GM19023 (cell line): ENCODE measurements at regions not wholly inside any gene's neighbourhood (a gene's known extent, or its start where the extent isn't known, plus 50 kb on each side); places are given as distances from the start of the nearest gene placed in this dataset.

Experiments used
- ATAC-seq: cut with Tn5 transposase; IDR thresholded peaks from one replicate; pipeline ENCODE4 v1.9.1; 2021; ENCODE audit warnings: mild to moderate bottlenecking, moderate library complexity; ENCODE audit not compliant: unreplicated experiment

DNA sequence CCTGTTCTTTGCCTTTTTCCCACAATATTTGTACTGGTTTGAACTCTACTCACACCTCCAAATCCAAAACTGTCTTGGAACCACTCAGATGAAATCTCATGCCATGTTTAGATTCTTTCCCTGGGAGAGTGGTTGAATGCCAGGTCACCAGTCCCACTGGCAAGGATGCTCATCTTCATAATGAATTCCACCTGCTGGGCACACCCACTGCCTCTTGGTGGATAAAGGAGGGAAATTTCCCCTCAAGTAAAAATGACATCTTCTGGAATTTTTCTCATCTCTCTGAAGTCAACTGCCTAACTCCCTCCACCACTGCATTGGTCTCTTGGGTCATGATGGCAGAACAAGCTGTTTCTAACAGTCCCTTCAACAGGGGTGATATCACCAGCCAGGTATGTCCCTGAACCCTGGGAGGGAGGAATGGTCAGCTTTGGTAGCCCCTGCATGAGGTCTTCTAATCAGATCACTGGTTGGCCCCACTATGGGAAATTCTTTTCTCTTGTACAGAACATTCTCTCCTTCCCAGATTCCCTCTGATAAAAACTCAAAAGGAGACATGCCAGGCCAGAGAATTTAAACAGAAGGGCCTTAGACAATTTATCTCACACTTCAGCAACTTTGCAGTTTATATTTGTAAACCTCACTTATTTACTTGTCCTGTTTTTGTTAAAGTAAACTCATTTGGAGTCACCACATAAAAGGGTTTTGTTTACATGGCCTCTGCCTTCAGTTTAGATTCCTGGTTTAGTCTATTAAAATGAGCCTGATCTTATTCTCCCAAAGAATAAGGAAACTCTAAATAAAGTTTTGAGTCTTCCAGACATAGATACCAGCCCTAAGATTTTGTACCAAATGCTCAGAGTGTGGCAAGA is 143.4 kb downstream of the WNT5A start:
- ATAC-seq = no peak

- no peak for ATAC-seq
Observed at GRCh38 chr3:55341502-55342031, 145.5 kb downstream of the WNT5A start.

DNA sequence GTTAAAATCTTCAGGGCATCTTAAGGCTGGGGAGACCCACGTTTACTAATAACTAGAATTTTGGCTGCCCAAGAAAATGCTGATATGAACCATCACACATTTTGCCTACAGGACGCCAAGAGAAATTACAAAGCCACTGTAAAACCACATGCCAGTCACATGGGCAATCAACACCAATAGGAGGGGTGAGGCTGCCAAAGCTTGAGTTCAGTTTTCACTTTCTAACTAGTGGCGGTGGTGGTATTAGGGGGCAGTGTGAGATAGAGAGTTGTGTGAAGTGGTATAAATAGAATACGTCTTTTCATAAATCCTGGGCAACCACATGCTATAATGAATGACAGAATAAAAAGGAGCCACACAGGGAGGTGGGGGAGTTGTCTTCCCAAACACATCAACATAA is 147.3 kb downstream of the WNT5A start:
- ATAC-seq = no peak

- no peak for ATAC-seq
Observed at GRCh38 chr3:55339390-55339789, 147.7 kb downstream of the WNT5A start.

- ATAC-seq = no peak
Observed at GRCh38 chr3:55337641-55338180, 149.4 kb downstream of the WNT5A start.

GRCh38 chr3:55333923-55334322 is 153.2 kb downstream of the WNT5A start:
- ATAC-seq = no peak

GRCh38 chr3:55333046-55333445 is 154.1 kb downstream of the WNT5A start:
- ATAC-seq = no peak

DNA sequence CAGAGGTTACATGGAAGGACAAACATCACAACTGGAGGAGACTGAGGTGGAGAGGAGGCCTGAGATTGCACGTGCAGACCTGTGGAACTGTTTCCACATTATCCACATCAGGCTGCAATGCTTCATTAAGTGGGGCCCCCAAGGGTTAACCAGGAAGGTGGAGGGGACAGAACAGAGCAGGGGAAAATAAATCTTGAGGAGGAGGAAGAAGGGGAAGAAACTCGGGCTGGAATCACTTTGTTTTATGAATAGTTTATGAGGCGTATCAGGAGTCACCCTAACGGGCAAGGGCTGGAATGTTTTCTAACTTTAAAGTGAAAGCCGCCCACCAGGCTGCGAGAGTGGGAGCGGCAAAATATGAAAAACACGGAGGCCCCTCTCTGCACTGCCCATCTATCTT is 154.9 kb downstream of the WNT5A start:
- ATAC-seq = no peak

- no peak for ATAC-seq
Observed at GRCh38 chr3:55331524-55331923, 155.6 kb downstream of the WNT5A start.

- ATAC-seq = no peak
Observed at GRCh38 chr3:55330756-55331155, 156.3 kb downstream of the WNT5A start.

GRCh38 chr3:55330355-55330754 is 156.8 kb downstream of the WNT5A start:
- no peak for ATAC-seq

GRCh38 chr3:55329849-55330248 is 157.3 kb downstream of the WNT5A start:
- ATAC-seq = no peak

DNA sequence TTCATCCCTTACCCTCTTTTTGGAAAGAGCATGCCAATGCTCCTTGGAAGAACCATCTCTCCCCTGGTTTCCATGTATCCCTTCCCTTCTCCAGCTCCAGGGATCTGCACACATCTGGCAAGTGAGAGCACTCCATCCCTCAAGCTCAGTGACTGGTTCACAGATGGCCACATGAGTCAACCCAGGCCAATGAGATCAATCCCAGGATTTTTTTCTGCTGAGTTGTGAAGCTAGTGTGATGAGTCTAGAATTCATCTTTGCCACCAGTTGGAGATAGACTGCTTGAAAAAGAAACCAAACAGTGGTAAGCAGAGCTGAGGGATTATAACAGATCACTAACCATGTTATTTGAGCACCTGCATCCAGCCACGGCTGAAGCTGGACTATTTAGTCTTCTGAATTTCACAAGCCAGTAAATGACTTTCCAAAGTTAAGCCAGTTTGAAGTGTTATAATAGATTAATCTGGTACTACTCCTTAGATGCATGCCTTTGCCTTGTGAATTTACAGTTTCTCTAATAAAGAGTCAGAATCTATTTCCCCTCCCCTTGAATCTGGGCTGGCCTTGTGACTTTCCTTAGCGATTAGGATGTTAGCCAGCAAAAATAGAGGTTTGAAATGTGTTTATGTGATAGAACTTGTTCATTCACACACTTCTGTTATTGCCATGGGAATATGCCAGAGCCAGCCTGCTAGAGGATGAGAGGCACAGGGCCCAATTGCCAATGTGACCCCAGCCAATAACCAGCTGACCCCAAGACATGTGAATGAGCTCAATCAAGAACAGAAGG is 159.8 kb downstream of the WNT5A start:
- ATAC-seq = no peak

DNA sequence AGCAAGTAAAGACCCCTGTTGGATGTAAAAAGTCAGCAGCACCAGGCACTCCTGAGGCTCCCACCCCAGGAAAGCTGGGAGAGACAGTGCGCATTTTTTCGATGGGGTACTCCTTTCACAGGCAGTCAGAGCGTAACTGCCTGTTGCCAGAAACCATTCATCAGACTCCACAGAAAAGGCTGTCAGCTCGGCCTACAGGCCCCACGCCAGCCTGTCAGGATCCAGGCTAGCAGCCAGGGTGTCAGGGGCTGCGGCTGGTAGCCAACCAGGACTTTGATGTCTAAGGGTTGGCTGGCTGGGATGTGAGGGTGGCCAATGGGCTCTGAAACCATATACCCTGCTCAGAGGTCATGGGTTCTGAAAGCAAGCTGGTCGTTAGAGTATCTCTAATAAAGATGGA is 164.5 kb downstream of the WNT5A start:
- no peak for ATAC-seq

DNA sequence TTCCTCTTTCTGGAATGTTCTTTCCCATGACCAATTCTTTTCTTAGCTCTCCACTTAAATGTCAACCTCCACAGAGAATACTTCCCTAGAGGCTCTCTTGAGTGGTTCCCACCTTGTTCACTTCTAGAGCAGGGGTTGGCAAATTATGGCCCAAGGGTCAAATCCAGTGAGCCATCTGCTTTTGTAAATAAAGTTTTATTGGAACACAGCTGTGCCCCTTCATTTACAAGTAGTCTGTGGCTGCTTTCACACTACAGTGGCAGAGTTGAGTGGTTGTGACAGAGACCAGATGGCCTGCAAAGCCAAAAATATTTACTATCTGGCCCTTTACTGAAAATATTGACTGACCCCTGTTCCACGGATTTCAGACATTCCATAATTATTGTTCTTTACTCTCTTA is 166.2 kb downstream of the WNT5A start:
- ATAC-seq = no peak

DNA sequence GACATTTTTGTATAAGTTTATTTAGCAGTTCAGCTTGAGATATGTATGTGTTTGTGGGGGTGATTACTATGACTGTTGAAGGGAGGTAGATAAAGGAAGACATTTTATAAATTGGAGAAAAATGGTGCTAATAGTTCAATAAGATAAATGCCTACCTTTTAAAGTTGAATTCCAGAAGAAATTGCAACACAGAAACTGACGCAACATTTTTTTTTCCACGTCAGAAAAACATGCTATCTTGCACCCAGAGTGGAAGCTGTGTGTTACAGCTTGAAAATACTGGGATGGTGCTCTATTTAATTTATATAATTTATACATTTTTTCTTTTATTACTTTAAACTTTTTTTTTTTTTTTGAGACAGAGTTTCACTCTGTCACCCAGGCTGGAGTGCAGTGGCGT is 171.7 kb downstream of the WNT5A start:
- ATAC-seq = no peak

GRCh38 chr3:55313666-55314065 is 173.4 kb downstream of the WNT5A start:
- no peak for ATAC-seq

GRCh38 chr3:55309336-55309735 is 177.8 kb downstream of the WNT5A start:
- ATAC-seq = no peak

DNA sequence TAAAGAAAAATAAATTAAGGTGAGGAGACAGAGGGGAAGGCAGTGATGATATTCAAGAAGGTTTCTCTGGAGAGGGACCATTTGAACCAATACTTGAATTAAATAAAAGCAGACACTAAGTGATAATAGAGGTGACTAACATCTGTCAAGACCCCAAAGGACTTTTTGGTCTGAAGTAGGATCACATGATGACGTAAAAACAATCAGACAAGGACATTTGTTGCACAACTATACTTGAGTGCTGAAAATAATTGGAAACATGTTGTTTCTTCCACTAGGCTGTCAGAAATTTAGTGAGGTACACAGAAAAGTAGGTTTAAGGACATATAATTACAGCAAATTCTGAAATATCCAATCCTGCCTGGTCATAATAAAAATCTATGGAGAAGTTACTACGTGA is 179.5 kb downstream of the WNT5A start:
- ATAC-seq = no peak

GRCh38 chr3:55305696-55306485 is 181.2 kb downstream of the WNT5A start:
- no peak for ATAC-seq

GRCh38 chr3:55300701-55301100 is 186.4 kb downstream of the WNT5A start:
- no peak for ATAC-seq
